ENCODE measurements at regions not wholly inside any gene's neighbourhood (a gene's known extent, or its start where the extent isn't known, plus 50 kb on each side); places are given as distances from the start of the nearest gene placed in this dataset.

- no peaks in the 10 kb centered on the region for H3K36me3 ChIP-seq (replicated peaks; ENCODE audit: low read depth, low read length)
- no peak overlapping the region for H2AFZ ChIP-seq (ENCODE audit: low read depth, low read length)
- H3K9me3 ChIP-seq (ENCODE audit: insufficient read depth, low read length) = no peaks in the 10 kb centered on the region
- H3K4me2 ChIP-seq (ENCODE audit: low read length) = no peak overlapping the region
- H3K4me3 ChIP-seq (ENCODE audit: low read length) = no peak overlapping the region
- H3K27me3 ChIP-seq (ENCODE audit: low read depth, low read length) = no peaks in the 10 kb centered on the region
- H3K9ac ChIP-seq (ENCODE audit: low read length) = no peak overlapping the region
- H4K20me1 ChIP-seq (ENCODE audit: insufficient read depth, low read length) = no peaks in the 10 kb centered on the region
- no peaks in the 10 kb centered on the region for H3K4me1 ChIP-seq (ENCODE audit: low read length)
- H3K27ac ChIP-seq (ENCODE audit: low read length) = no peak overlapping the region
- TF ChIP-seq, protein P1, sequence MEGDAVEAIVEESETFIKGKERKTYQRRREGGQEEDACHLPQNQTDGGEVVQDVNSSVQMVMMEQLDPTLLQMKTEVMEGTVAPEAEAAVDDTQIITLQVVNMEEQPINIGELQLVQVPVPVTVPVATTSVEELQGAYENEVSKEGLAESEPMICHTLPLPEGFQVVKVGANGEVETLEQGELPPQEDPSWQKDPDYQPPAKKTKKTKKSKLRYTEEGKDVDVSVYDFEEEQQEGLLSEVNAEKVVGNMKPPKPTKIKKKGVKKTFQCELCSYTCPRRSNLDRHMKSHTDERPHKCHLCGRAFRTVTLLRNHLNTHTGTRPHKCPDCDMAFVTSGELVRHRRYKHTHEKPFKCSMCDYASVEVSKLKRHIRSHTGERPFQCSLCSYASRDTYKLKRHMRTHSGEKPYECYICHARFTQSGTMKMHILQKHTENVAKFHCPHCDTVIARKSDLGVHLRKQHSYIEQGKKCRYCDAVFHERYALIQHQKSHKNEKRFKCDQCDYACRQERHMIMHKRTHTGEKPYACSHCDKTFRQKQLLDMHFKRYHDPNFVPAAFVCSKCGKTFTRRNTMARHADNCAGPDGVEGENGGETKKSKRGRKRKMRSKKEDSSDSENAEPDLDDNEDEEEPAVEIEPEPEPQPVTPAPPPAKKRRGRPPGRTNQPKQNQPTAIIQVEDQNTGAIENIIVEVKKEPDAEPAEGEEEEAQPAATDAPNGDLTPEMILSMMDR (IDR thresholded peaks at IDR 0.05; ENCODE audit: low read depth, low read length) = no peak
- TF ChIP-seq EZH2phosphoT487 (IDR thresholded peaks at IDR 0.05; ENCODE audit: low read depth) = no peak
- H3K79me2 ChIP-seq (ENCODE audit: low read length) = no peaks in the 10 kb centered on the region
Observed at GRCh38 chr7:41828911-41829310, 126.0 kb upstream of the INHBA start.

DNA sequence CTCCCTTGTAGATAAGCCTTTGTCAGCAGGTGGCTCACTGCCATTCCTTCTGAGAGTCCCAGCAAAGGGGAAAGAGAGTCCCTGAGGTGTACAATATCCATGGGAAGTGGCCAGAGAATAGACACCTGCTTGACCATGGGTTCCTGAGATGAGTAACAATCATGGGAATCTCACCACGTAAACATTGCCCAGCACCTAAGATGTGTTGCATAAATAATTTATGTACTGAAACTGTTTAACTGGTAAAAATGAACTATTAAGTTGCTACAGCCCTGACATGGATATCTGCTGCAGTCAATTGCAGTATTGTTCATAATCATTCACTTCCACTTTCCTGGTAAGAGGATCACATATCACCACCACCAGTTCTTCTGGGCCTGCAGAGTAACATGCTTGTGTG, 123.8 kb upstream of the INHBA start:
- Histone ChIP-seq H3K27ac (ENCODE audit: low read length) (no peak overlapping the region), H3K9me3 (ENCODE audit: insufficient read depth, low read length) (no peaks in the 10 kb centered on the region), H2AFZ (ENCODE audit: low read depth, low read length) (no peak overlapping the region), H3K27me3 (ENCODE audit: low read depth, low read length) (no peaks in the 10 kb centered on the region), H3K4me2 (ENCODE audit: low read length) (no peak overlapping the region), H3K36me3 (replicated peaks; ENCODE audit: low read depth, low read length) (no peaks in the 10 kb centered on the region), H3K4me1 (ENCODE audit: low read length) (no peaks in the 10 kb centered on the region), H3K79me2 (ENCODE audit: low read length) (no peaks in the 10 kb centered on the region), H3K4me3 (ENCODE audit: low read length) (no peak overlapping the region), H4K20me1 (ENCODE audit: insufficient read depth, low read length) (no peaks in the 10 kb centered on the region), H3K9ac (ENCODE audit: low read length) (no peak overlapping the region)
- TF ChIP-seq, protein P1 (IDR thresholded peaks at IDR 0.05; ENCODE audit: low read depth, low read length) = no peak
- TF ChIP-seq EZH2phosphoT487 (IDR thresholded peaks at IDR 0.05; ENCODE audit: low read depth) = no peak

DNA sequence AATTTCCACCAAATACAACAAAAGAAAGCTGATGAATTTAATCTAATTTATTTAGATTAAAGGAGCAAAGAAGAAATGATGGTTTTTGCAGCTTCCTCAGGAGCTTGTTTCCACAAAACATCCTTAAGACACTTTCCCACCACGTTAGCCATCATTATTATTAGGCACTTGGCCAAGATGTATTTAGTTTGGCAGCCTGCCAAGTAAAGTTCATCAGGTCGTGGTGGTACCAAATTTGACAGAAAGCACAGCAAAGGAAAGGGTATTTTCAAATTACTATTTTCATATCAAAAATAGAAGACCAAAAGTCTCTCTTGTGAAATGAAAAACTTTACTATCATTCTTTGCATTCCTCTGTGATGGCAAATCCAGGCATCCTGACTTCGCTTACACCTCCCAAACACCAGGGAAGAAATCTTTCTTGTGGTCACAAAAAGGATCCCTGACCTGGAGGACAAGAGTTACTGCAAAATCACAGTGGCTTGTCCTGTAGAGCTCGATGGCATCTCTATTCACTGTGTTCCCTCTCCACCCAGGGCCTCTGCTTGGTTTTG, 123.1 kb upstream of the INHBA start:
- no peaks in the 10 kb centered on the region for H3K4me1 ChIP-seq (ENCODE audit: low read length)
- H2AFZ ChIP-seq (ENCODE audit: low read depth, low read length) = no peak overlapping the region
- H3K36me3 ChIP-seq (replicated peaks; ENCODE audit: low read depth, low read length) = no peaks in the 10 kb centered on the region
- H3K9ac ChIP-seq (ENCODE audit: low read length) = no peak overlapping the region
- no peak overlapping the region for H3K27ac ChIP-seq (ENCODE audit: low read length)
- H3K4me3 ChIP-seq (ENCODE audit: low read length) = no peak overlapping the region
- H3K79me2 ChIP-seq (ENCODE audit: low read length) = no peaks in the 10 kb centered on the region
- H4K20me1 ChIP-seq (ENCODE audit: insufficient read depth, low read length) = no peaks in the 10 kb centered on the region
- no peak overlapping the region for H3K4me2 ChIP-seq (ENCODE audit: low read length)
- H3K27me3 ChIP-seq (ENCODE audit: low read depth, low read length) = no peaks in the 10 kb centered on the region
- no peaks in the 10 kb centered on the region for H3K9me3 ChIP-seq (ENCODE audit: insufficient read depth, low read length)
- TF ChIP-seq EZH2phosphoT487 (IDR thresholded peaks at IDR 0.05; ENCODE audit: low read depth) = no peak
- TF ChIP-seq, protein P1 (IDR thresholded peaks at IDR 0.05; ENCODE audit: low read depth, low read length) = no peak

- H3K9me3 ChIP-seq (ENCODE audit: insufficient read depth, low read length) = no peaks in the 10 kb centered on the region
- H3K79me2 ChIP-seq (ENCODE audit: low read length) = no peaks in the 10 kb centered on the region
- no peaks in the 10 kb centered on the region for H3K27me3 ChIP-seq (ENCODE audit: low read depth, low read length)
- TF ChIP-seq, protein P1 (IDR thresholded peaks at IDR 0.05; ENCODE audit: low read depth, low read length) = no peak
- no peak for TF ChIP-seq EZH2phosphoT487 (IDR thresholded peaks at IDR 0.05; ENCODE audit: low read depth)
- no peak overlapping the region for H3K4me2 ChIP-seq (ENCODE audit: low read length)
- no peak overlapping the region for H3K9ac ChIP-seq (ENCODE audit: low read length)
- H3K27ac ChIP-seq (ENCODE audit: low read length) = no peak overlapping the region
- H3K4me3 ChIP-seq (ENCODE audit: low read length) = no peak overlapping the region
- no peaks in the 10 kb centered on the region for H3K36me3 ChIP-seq (replicated peaks; ENCODE audit: low read depth, low read length)
- H3K4me1 ChIP-seq (ENCODE audit: low read length) = no peaks in the 10 kb centered on the region
- H4K20me1 ChIP-seq (ENCODE audit: insufficient read depth, low read length) = no peaks in the 10 kb centered on the region
- no peak overlapping the region for H2AFZ ChIP-seq (ENCODE audit: low read depth, low read length)
Observed at GRCh38 chr7:41824284-41824683, 121.4 kb upstream of the INHBA start.
